GM18861 (cell line): ENCODE measurements at regions not wholly inside any gene's neighbourhood (a gene's known extent, or its start where the extent isn't known, plus 50 kb on each side); places are given as distances from the start of the nearest gene placed in this dataset.
"Not testable (repeated sequence)": the region's sequence is repeated elsewhere in the genome, so short reads cannot be mapped to it uniquely, and the experiment has no call there.

Source experiments
- ATAC-seq: cut with Tn5 transposase; IDR thresholded peaks from one replicate; pipeline ENCODE4 v1.9.1; 2021; ENCODE audit not compliant: unreplicated experiment

DNA sequence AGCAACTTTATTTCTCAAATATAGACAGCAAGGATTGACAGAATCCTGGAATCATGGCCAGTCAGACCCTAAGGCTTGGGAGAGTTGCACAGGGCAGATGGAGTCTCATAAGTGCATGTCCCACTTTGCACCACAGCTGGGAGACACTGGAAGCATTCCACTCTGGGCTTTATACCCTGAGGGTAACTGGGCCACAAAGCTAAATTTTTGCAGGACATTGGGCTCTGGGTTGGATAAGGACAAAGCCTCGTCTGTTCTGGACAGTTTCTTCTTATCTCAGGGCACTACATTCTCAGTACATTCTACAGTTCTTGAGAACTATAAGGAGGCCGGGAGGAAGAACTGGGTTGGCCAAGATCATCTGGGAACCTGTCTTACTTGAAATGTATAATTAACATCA, 158.3 kb upstream of the IGFBP3 start:
- ATAC-seq = no peak

DNA sequence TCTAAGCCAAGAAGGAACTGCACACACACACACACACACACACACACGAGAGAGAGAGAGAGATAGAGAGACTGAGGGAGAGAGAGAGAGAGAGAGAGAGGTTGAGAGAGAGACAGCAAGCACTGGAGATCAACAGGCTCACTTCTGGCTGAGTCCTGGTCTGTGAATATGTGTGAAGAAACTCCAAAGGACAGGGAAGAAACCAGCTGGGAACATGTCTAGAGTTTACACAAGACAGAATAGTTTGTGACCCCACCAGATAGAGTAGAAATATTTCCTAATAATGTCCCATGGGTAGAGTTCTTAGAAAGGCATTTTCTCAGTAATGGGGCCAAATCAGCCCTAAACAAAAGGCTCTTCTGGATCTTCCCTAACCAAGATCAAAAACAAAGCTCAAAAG, 155.5 kb upstream of the IGFBP3 start:
- ATAC-seq = no peak

DNA sequence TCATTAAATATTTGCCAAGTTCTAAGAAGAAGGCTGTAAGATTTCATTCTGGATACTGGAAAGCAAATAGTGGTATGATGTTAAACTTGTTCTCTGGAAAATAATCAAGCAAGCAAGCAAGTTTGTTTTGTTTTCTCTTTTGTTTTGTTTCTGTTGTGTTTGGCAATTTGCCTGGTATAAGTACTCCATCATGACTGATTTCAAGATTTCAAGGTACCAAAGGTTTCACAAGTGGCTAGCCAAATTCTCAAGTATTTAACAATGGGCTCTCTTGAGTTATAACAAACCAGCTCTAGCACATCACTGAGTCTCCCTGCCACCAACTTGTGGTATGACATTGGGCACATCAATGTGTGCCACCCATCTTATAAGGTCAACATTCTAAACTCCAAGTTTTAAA, 151.7 kb upstream of the IGFBP3 start:
- no peak for ATAC-seq

DNA sequence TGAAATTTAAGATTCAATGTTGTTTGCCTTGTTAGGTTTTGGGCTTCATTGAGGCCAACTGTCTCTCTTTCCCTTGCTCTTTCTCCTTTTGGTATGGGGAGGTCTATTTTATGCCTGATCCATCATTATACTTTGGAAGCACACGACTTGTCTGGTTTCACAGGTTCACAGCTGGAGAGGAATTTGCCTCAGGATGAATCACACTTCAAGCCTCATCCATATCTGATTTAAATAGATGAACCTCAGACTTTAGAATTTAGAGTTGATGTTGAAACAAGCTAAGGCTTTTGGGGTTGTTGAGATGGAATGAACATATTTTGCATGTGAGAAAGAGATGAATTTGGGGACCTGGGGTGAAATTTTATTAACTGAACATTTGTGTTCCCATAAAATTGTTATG, 150.5 kb upstream of the IGFBP3 start:
- no peak for ATAC-seq

DNA sequence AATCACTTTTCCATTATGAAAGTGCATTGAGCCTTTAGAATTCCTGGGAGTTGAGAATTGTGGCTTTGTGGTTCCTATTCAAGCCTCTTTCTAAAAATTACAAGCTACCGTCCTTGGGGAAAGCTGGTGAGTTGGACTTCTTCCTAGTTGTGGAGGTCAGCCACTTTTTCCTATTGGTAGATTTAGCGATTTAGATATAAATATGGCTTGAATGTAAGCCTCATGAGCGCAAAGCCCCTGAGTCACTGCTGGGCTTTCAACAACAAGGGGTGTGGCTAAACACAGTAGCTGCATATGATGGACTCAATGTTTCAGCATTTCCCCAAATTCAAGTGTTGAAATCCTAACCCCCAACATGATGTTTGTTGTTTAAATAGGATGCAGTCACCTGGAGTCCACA, 150.0 kb upstream of the IGFBP3 start:
- ATAC-seq = no peak

DNA sequence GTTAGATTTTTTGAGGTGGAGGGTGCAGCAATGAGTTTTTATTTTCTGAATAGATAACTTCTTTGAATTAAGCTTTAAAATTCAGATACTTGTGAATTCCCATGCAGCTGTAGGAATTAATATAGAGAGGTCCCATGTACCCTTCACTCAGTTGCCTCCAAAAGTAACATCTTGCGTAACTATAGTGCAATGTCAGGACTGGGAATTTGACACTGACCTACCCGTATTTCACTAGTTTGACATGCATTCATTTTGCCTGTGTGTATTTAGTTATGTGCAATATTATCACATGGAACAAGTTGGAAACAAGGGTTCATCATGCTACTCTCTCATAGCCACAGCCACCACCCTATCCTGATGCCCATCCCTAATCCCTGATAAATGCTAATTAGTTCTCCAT, 147.1 kb upstream of the IGFBP3 start:
- ATAC-seq = no peak

DNA sequence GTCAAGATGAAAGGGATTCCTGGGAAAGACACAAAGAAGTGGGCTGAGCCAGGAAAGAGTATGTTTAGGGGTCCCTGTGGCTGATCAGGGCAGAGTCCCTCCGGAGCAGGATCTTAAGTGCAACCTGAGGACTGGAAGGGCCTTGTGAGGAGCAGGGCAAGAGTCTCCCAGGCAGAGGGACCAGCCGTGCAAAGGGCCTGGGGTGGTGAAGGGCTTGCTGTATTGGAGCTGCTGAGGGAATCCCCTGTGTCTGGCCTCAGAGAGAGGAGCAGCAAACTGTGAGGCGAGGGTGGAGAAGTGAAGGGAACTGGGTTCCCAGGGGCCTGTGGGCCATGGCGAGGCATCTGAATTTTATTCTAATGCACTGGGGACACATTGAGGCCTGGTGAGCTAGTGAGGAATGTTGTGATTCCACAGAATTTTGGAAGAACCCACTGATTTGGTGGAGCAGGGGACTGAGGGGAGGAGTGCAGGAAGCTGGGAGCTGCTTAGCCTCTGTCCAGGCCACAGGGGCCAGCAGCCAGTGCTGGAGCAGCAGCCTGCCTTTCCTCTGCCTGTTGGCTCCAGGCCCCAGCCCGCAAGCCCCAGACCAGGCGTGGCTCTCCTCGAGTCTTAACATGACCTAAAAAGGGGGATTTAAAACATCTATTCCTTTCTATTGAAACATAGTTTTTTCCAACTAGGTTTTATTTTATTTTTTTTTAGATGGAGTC, 138.4 kb upstream of the IGFBP3 start:
- no peak for ATAC-seq

DNA sequence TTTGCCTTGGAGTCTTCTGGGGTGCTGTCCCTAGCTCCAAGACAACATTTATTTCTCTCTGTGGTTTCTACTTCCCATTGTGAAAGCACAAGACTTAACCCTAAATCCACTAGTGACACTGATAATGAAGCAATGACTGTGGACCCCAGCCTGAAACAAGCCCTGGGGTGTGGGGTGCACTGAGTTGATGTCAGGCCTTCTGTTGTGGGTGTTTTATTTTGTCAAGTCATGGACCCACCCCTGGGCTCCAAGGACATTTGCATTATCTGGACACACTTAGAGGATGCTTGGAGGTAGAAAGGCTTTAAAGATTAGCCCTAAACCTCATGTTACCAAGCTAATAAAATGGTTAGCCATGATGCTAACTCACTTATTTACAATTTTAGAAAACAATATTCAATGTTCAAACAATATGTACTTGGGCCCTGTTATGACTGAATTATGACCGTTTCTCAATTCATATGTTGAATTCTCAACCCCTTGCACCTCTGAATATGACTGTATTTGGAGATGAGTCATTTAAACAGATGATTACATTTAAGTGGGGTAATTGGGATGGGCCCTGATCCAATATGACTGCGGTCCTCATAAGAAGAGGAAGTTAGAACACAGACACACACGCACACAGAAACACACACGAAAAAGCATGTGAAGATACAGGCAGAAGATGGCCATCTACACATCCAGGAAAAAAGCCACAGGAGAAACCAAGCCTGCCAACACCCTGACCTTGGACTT, 137.2 kb upstream of the IGFBP3 start:
- ATAC-seq = no peak

DNA sequence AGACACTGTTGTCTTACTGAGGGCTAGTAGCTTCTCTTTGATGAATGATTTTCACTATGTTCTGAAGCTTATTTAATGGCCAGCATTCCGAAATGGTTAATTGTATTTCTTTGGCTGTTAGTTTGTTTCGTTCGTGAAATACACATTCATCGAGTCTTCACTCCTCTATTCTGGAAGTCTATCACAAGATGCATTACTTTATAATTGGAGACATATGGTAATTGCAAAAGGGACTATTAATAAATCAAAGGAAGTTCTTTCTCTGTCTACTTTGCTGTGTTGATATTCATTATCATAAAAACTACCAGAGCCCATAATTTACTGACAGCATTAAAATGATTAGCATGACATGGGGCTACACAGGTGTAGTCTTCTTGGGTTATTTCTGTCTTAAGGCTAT, 133.8 kb upstream of the IGFBP3 start:
- ATAC-seq = no peak

DNA sequence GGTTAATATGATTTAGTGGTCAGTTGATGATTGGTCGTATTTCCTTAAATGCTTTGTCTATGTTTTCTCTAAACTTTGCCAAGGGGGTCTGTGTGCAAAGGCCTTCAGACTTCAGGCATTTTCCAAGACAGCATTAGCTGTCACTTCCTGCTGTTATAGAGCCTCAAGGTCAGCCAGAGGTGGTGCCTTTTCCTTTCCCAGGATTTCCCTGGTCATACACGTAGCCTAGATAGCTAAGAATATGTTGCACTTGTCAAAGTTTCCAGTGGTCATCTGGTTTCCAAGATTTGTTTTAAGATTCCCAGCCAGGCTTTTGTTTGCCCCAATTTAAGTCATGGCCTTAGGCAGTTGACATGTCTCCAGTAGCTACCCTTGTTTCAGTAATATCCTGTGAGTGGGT, 133.2 kb upstream of the IGFBP3 start:
- no peak for ATAC-seq

DNA sequence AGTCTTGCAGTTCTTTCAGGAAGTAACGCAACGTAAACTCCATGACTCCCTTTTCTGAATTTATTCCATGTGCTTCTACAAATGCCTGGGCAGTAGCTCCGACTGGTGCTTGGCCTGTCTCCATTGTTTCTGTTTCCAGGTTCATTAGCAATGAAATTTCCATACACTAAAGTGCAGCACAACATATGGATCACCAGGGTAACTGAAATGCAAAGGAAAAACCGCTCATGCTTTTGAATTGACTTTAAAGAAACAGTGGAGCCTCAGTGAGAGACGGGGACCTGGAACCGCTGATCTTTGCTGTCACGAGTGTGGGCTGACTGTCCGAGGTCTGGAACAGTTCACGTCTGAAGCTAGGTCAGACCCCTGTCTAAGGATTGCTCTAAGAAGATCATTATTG, 126.5 kb upstream of the IGFBP3 start:
- ATAC-seq = no peak

DNA sequence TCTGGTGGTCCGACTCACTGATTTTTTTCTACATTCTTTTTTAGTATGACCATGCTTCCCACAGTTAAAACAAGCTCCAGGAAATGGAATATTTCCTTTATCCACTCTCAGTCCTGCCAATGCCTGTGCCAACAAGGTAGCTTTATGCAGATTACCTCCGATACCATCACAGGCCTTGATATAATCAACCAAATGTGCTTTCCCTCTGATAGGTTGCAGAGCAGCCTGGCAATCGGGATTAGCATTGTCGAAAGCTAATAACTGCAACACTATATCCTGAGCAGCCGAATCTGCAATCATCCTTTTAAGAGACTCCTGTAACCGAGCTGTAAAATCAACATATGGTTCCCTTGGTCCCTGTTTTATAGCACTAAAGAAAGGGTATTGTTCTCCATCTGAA, 122.3 kb upstream of the IGFBP3 start:
- ATAC-seq = not testable (repeated sequence)

DNA sequence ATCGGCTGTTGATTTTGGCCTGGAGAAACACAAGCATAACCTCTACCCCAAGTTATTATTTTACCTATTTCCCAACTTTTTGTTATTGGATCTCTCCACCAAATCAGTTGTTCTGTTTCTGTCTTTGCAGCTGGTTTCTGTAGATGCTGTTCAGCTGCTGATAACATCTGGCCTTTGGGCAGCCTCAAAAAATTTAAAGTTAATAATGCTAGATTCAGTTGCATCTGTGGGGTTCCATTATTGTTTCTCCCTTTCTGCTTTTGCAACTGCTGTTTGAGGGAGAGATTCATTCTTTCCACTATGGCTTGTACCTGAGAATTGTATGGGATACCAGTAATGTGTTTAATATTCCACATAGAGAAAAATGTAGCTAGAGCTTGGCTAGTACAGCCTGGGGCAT, 118.7 kb upstream of the IGFBP3 start:
- not testable (repeated sequence) for ATAC-seq

DNA sequence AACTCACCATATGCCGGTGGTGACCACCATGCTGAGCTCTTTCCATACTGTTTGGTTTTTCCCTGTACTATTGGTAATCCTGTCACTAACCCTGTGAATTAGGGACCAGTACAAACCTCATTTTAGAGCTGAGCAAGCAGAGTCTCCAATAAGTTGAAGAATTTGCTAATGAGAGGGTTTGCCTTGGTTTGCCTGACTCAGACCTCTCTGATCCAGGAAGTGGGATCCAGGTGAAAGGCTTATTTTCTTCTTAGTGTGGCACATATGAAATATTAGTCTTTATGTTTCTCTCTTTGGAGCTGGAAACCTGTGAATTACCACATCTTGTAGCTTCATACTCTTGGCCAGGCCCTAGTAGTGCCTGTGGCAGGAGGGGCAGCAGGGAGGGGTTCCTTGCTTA, 114.1 kb upstream of the IGFBP3 start:
- ATAC-seq = no peak

DNA sequence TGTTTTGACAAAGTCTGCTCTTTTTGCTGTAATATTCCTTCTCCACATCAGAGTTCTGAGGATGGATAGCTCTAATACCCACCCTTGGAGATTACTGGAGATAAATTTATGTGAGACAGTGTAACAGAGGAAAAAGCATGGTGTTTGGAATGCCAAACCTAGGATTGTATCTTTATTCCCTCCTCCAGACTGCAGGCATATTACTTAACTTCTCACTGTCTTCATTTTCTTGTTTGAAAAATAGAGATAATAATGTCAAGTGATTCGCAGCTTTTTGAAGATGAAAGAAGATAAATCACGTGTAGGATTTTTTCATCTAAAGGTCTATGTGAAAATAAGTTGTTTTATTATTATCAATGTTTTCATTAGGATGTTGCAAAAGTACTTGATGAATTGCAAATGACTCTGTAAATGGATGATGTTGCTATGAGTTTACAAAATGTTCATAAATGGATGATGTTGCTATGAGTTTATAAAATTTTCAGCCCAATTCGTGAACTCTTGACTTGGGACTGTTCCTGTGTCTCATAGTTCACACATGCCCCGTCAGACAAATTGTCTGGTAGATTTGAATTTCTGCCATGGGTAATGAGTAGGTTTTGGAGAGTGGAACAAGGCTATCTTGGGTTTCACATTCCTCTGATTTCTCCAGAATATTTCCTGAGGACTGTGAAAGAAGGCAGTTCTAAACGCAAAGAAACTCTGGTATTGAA, 113.1 kb upstream of the IGFBP3 start:
- no peak for ATAC-seq

DNA sequence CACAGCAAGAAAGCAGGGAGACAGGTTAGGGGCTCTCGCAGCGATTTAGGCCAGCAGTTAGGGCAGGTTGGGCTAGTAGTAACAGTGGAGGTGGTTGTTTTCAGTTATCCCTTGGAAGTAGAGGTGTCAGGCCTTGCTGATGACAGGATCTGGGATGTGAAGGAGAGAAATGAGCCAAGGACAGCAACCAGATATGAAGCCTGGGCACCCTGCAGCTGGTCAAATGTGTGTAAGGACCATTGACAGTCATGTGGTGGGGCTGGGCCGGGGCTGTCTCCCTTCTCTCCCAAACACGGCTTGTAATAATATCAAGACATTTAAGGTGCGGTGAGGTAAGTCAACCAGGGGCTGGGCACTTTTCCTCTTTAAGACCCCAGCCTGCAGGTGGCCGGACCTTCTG, 112.5 kb upstream of the IGFBP3 start:
- ATAC-seq = no peak

DNA sequence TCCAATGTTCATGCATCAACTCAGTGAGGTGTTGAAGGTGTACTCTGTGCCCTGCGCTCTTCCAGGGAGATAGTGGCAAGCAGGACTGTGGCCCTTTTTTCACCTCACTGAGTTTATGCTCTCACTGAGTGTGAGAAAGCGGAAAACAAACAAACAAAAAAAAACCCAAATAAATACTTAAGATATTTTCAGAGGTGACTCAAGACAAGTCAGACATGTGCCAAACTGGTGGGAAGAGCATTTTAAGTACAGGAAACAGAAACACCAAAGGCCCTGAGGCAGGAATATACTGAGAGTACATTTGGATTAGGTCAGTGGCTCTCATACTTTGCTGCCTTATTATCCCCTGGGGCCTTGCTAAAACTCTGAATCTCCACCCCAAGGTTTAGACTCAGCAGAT, 111.9 kb upstream of the IGFBP3 start:
- no peak for ATAC-seq

DNA sequence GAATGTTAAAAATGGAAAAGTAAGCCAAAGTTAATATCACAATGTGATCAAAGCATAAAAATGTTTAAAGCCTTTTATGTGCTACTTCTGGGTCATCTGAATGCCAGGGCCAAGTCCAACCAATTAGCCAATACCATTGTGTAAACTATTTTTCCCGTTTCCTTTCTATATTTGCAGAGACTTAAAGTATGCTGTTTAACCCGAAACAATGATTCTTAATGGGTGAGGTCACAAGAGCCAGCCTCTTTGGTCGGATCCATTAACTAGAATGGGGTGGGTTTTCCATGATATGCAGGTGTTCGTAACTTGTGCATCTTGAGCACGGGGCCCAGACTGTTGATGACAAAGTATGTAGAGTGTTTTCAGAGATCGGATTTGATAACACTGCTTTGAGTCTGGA, 111.3 kb upstream of the IGFBP3 start:
- no peak for ATAC-seq

DNA sequence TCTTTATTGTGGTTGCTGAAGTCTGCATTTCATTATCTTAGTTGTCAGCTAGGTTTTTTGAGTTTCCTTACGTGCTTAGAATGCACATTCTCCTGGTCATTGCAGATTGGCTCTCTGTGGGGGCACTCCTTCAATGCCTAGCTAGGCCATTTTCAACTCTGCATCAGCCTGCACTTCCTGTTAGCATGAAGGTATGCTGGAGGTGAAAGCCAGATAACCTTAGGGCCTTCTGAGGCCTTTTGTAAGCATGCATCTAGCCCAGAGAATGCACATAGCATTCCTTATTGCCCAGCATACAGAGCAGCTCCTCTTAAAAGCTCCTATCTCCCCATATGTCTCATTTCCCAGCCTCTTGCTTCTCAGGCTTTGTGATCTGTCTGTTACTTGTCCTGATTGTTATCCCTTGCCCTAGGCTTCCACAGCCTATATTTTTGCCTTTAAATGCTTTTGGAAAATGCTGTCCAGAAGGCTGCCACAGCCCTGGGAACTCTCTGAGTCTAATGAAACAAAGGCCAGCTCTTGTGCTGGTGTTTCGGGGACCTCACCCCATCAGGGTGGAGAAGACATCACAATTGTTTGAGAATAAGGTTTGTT, 108.1 kb upstream of the IGFBP3 start:
- ATAC-seq = no peak

DNA sequence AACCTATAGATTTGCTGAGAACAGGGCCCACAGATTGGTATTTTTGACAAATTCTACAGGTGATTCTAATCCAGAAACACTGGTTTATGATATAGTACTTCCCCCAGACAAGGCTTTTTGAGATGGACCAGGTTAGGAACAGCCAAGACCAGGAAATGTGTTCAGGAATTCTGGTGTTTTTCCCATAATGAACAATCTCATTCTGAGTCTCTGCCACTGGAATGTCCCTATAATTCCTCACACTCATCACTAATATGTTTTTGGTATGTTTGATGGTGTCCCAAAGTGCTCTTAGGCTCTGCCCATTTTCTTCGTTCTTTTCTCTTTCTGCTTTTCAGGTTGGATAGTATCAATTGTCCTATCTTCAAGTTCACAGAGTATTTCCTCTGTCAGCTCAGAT, 107.2 kb upstream of the IGFBP3 start:
- ATAC-seq = no peak

DNA sequence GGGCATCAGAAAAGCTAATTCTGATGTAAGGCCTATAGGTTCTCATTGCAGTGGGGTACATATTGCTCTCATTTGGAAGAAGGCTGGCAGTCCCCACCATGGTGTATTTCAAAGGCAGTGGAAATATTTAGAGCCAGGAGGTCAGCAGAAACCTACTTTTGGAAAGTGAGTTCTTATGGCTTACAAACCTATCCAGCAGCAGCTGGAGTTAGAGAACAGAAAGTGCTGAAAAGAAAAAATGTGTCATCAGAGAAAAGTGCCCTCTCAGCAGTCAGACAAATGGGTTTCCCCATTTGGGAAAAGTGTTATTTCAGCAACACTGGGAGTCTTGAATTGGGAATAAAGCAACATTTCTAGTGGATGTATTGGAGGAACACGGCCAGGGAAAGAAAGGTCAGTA, 105.7 kb upstream of the IGFBP3 start:
- ATAC-seq = no peak
